ENCODE measurements at regions not wholly inside any gene's neighbourhood (a gene's known extent, or its start where the extent isn't known, plus 50 kb on each side); places are given as distances from the start of the nearest gene placed in this dataset.

DNA sequence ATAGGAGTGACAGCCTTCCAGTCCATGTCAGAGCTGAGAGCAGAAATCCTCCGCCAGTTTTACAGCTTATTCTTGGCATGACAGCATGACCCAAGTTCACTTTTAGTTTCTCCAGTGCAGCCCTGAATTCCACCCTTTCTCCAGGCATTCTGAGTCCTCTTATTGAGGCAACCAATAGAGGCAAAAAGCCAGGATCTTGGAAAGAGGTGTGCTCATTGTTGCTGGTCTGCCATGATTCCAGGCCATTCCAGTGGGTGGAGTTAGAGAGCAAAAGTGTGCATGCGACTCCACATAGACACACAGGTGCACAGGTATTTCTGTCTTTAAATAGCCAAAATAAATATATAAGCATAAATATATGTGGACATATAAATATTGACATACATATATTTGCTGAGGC lies 224.7 kb upstream of the ADARB2 start:
- no peak overlapping the region for H3K27ac ChIP-seq (ENCODE audit: low read depth, low read length)
- H3K4me2 ChIP-seq (ENCODE audit: low read depth, low read length, poor library complexity, severe bottlenecking), result no peak overlapping the region
- no peak overlapping the region for H2AFZ ChIP-seq (ENCODE audit: low read depth, low read length, severe bottlenecking)
- H4K20me1 ChIP-seq (ENCODE audit: low read depth, low read length), result no peaks in the 10 kb centered on the region
- H3K4me3 ChIP-seq (ENCODE audit: insufficient read depth, low read length, poor library complexity, severe bottlenecking), result no peak overlapping the region
- H3K27me3 ChIP-seq (ENCODE audit: low read length), result no peaks in the 10 kb centered on the region
- no peaks in the 10 kb centered on the region for H3K9me2 ChIP-seq (replicated peaks; ENCODE audit: insufficient read depth, low read length)
- TF ChIP-seq EZH2phosphoT487 (conservative IDR thresholded peaks at IDR 0.05; ENCODE audit: low read length), result no peak
- TF ChIP-seq, protein P1, sequence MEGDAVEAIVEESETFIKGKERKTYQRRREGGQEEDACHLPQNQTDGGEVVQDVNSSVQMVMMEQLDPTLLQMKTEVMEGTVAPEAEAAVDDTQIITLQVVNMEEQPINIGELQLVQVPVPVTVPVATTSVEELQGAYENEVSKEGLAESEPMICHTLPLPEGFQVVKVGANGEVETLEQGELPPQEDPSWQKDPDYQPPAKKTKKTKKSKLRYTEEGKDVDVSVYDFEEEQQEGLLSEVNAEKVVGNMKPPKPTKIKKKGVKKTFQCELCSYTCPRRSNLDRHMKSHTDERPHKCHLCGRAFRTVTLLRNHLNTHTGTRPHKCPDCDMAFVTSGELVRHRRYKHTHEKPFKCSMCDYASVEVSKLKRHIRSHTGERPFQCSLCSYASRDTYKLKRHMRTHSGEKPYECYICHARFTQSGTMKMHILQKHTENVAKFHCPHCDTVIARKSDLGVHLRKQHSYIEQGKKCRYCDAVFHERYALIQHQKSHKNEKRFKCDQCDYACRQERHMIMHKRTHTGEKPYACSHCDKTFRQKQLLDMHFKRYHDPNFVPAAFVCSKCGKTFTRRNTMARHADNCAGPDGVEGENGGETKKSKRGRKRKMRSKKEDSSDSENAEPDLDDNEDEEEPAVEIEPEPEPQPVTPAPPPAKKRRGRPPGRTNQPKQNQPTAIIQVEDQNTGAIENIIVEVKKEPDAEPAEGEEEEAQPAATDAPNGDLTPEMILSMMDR (IDR thresholded peaks at IDR 0.05; ENCODE audit: insufficient read depth, low read length, poor library complexity, severe bottlenecking), result no peak
- H3K36me3 ChIP-seq (ENCODE audit: low read length), result no peaks in the 10 kb centered on the region
- H3K9me3 ChIP-seq (ENCODE audit: insufficient read depth, low read length), result no peaks in the 10 kb centered on the region
- H3K9ac ChIP-seq (ENCODE audit: low read length), result no peak overlapping the region
- H3F3A ChIP-seq (ENCODE audit: insufficient read depth), result no peaks in the 10 kb centered on the region
- H3K79me2 ChIP-seq (ENCODE audit: insufficient read depth, low read length), result no peaks in the 10 kb centered on the region

DNA sequence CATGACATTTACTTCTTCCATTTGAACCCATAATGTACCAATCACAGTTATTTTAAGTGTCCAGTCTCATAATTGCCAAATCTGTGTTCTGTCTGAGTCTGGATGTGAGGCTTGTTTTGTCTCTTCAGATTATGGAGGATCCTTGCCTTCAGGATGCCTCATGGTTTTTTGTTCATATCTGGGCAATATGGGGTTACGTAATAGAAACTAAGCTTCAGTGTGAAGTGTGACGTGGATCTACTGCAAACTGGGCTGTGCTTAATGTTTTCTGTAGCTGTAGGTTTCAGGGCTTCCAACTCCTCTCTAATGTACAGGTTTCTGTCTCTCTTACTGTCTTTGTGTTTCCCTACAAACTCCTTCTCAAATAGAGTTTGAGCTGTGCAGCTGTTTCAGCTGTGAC lies 223.7 kb upstream of the ADARB2 start:
- H3K27me3 ChIP-seq (ENCODE audit: low read length), result no peaks in the 10 kb centered on the region
- H4K20me1 ChIP-seq (ENCODE audit: low read depth, low read length), result no peaks in the 10 kb centered on the region
- no peak overlapping the region for H3K4me3 ChIP-seq (ENCODE audit: insufficient read depth, low read length, poor library complexity, severe bottlenecking)
- H2AFZ ChIP-seq (ENCODE audit: low read depth, low read length, severe bottlenecking), result no peak overlapping the region
- no peaks in the 10 kb centered on the region for H3K79me2 ChIP-seq (ENCODE audit: insufficient read depth, low read length)
- H3K9me3 ChIP-seq (ENCODE audit: insufficient read depth, low read length), result no peaks in the 10 kb centered on the region
- no peaks in the 10 kb centered on the region for H3K36me3 ChIP-seq (ENCODE audit: low read length)
- no peak overlapping the region for H3K9ac ChIP-seq (ENCODE audit: low read length)
- H3K9me2 ChIP-seq (replicated peaks; ENCODE audit: insufficient read depth, low read length), result no peaks in the 10 kb centered on the region
- TF ChIP-seq EZH2phosphoT487 (conservative IDR thresholded peaks at IDR 0.05; ENCODE audit: low read length), result no peak
- TF ChIP-seq, protein P1 (IDR thresholded peaks at IDR 0.05; ENCODE audit: insufficient read depth, low read length, poor library complexity, severe bottlenecking), result no peak
- no peaks in the 10 kb centered on the region for H3F3A ChIP-seq (ENCODE audit: insufficient read depth)
- no peak overlapping the region for H3K27ac ChIP-seq (ENCODE audit: low read depth, low read length)
- no peak overlapping the region for H3K4me2 ChIP-seq (ENCODE audit: low read depth, low read length, poor library complexity, severe bottlenecking)

DNA sequence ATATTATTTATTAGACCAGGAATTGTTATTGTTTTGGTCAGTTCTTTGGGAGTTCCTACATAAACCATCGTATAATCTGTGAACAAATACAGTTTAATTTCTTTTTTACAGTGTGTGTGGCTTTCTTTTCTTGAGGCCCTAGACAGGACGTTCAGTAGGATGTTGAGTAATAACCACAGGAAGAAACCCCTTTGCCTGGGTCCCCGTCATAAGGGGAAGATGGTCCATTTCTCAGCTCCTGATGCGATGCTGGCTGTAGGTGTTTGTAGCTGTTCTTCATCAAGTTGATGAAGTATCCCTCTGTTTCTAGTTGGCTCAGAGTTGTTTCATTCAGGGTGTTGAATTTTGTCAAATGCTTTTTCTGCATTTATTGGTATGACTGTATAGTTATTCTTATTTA lies 219.7 kb upstream of the ADARB2 start:
- Histone ChIP-seq H4K20me1 (ENCODE audit: low read depth, low read length) (no peaks in the 10 kb centered on the region), H3K4me2 (ENCODE audit: low read depth, low read length, poor library complexity, severe bottlenecking) (no peak overlapping the region), H3K9ac (ENCODE audit: low read length) (no peak overlapping the region), H3F3A (ENCODE audit: insufficient read depth) (no peaks in the 10 kb centered on the region), H3K79me2 (ENCODE audit: insufficient read depth, low read length) (no peaks in the 10 kb centered on the region), H3K4me3 (ENCODE audit: insufficient read depth, low read length, poor library complexity, severe bottlenecking) (no peak overlapping the region), H3K27me3 (ENCODE audit: low read length) (no peaks in the 10 kb centered on the region), H3K9me2 (replicated peaks; ENCODE audit: insufficient read depth, low read length) (no peaks in the 10 kb centered on the region), H3K27ac (ENCODE audit: low read depth, low read length) (no peak overlapping the region), H3K9me3 (ENCODE audit: insufficient read depth, low read length) (no peaks in the 10 kb centered on the region), H3K36me3 (ENCODE audit: low read length) (no peaks in the 10 kb centered on the region), H2AFZ (ENCODE audit: low read depth, low read length, severe bottlenecking) (no peak overlapping the region)
- TF ChIP-seq EZH2phosphoT487 (conservative IDR thresholded peaks at IDR 0.05; ENCODE audit: low read length), result no peak
- TF ChIP-seq, protein P1 (IDR thresholded peaks at IDR 0.05; ENCODE audit: insufficient read depth, low read length, poor library complexity, severe bottlenecking), result no peak

Data from SU-DHL-6 (cell line).